Uterus (tissue), 3 donors: ENCODE measurements at regions not wholly inside any gene's neighbourhood (a gene's known extent, or its start where the extent isn't known, plus 50 kb on each side); places are given as distances from the start of the nearest gene placed in this dataset.

Experiments
- DNase-seq, 2 donors: peaks; one replicate each; pipeline ENCODE4 v3.0.0-alpha.2; 2019 to 2020
- H3K27ac ChIP-seq, 2 donors: fragments of 200-600 bp; sonication (generic); 1 replicate in 1 of 2; 2 replicates in 1 of 2; pipeline ENCODE4 v1.5.1; 2016 to 2018
- H3K27me3 ChIP-seq, 2 donors: fragments of 200-600 bp; sonication (generic); one replicate each; pipeline ENCODE4 v1.5.1; 2018 to 2019; ENCODE audit warnings: control low read depth in 1 of 2
- H3K36me3 ChIP-seq, 2 donors: fragments of 200-600 bp; sonication (generic); one replicate each; pipeline ENCODE4 v1.5.1; 2019; ENCODE audit warnings: control low read depth in 1 of 2
- H3K4me1 ChIP-seq, 2 donors: fragments of 200-600 bp; sonication (generic); one replicate each; pipeline ENCODE4 v1.5.1; 2018 to 2019; ENCODE audit warnings: control low read depth in 1 of 2
- H3K4me3 ChIP-seq, 2 donors: fragments of 200-600 bp; sonication (generic); 1 replicate in 1 of 2; 2 replicates in 1 of 2; pipeline ENCODE4 v1.5.1; 2018 to 2019; ENCODE audit warnings: mild to moderate bottlenecking in 1 of 2
- H3K9me3 ChIP-seq, 2 donors: fragments of 200-600 bp; sonication (generic); one replicate each; pipeline ENCODE4 v1.5.1; 2019; ENCODE audit warnings: control low read depth in 1 of 2
- POLR2A ChIP-seq, 2 donors: fragments of 450-650 bp; IDR thresholded peaks; one replicate each; pipeline ENCODE4 v1.6.1; 2016; ENCODE audit warnings: antibody characterized with exemption in 2 of 2, mild to moderate bottlenecking in 1 of 2, moderate library complexity in 1 of 2
- intact Hi-C: fragments of 100-400 bp; cut with DNase I; formaldehyde crosslinking; loops from one replicate; pipeline ENCODE4 v1.15.1; 2023; ENCODE audit warnings: low total_unique reads
- TF ChIP-seq, protein P1 (sequence below), 4 experiments: fragments of 200-600 bp in 2 of 4; fragments of 450-650 bp in 2 of 4; sonication (generic) in 2 of 4; IDR thresholded peaks; one replicate each; pipeline ENCODE4 v1.5.1; 2016 to 2019; ENCODE audit warnings: antibody characterized with exemption in 4 of 4, mild to moderate bottlenecking in 2 of 4, moderate library complexity in 1 of 4
- donor health status: DM: yes; HTN: yes; CAD: no.

DNA sequence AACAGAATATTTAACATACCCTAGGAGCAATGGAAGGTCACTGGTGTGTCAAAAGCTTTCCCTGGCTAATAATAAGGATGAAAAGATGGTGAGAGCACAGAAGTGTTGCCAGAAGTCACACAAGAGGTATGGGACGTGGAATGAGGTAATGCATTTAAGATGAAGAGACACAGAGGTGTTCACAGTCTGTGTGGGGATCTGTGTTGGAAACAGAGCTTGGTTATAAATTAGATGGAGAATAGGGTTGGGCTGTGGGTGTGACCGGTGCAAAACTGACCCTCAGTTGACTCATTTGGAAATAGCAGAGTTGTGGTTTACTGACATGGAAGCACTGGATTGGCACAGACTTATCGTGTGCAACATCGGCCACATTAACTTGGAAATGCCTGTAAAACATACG, 372.5 kb downstream of the SATB2 start:
- no peaks in the 10 kb centered on the region for H3K4me1 ChIP-seq
- H3K9me3 ChIP-seq = no peaks in the 10 kb centered on the region
- intact Hi-C loops = no loop called here
- DNase-seq = no peak
- no peak overlapping the region for H3K4me3 ChIP-seq
- no peak overlapping the region for H3K27ac ChIP-seq
- TF ChIP-seq, protein P1, sequence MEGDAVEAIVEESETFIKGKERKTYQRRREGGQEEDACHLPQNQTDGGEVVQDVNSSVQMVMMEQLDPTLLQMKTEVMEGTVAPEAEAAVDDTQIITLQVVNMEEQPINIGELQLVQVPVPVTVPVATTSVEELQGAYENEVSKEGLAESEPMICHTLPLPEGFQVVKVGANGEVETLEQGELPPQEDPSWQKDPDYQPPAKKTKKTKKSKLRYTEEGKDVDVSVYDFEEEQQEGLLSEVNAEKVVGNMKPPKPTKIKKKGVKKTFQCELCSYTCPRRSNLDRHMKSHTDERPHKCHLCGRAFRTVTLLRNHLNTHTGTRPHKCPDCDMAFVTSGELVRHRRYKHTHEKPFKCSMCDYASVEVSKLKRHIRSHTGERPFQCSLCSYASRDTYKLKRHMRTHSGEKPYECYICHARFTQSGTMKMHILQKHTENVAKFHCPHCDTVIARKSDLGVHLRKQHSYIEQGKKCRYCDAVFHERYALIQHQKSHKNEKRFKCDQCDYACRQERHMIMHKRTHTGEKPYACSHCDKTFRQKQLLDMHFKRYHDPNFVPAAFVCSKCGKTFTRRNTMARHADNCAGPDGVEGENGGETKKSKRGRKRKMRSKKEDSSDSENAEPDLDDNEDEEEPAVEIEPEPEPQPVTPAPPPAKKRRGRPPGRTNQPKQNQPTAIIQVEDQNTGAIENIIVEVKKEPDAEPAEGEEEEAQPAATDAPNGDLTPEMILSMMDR (IDR thresholded peaks at IDR 0.05) = no peak
- TF ChIP-seq POLR2A (IDR thresholded peaks at IDR 0.05) = no peak
- H3K27me3 ChIP-seq = no peaks in the 10 kb centered on the region
- H3K36me3 ChIP-seq = no peaks in the 10 kb centered on the region

GRCh38 chr2:199070322-199070949, 387.3 kb downstream of the SATB2 start:
- intact Hi-C loops = no loop called here
- H3K4me1 ChIP-seq = no peaks in the 10 kb centered on the region
- H3K9me3 ChIP-seq = no peaks in the 10 kb centered on the region
- no peak for DNase-seq
- H3K27me3 ChIP-seq = no peaks in the 10 kb centered on the region
- TF ChIP-seq POLR2A (IDR thresholded peaks at IDR 0.05) = no peak
- TF ChIP-seq, protein P1 (IDR thresholded peaks at IDR 0.05) = no peak
- no peak overlapping the region for H3K27ac ChIP-seq
- no peaks in the 10 kb centered on the region for H3K36me3 ChIP-seq
- no peak overlapping the region for H3K4me3 ChIP-seq

DNA sequence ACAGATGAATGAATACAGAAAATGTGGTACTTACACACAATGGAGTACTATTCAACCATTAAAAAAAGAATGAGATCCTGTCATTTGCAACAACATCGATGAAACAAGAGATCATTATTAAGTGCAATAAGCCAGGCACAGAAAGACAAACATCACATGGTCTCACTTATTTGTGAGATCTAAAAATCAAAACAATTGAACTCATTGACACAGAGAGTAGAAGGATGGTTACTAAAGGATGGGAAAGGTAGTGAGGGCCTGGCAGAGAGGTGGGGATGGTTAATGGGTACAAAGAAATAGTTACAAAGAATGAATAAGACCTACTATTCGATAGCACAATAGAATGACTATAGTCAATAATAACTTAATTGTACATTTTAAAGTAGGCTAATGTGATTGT, 393.5 kb downstream of the SATB2 start:
- Histone ChIP-seq H3K9me3 (no peaks in the 10 kb centered on the region), H3K27me3 (no peaks in the 10 kb centered on the region), H3K36me3 (no peaks in the 10 kb centered on the region), H3K27ac (no peak overlapping the region), H3K4me1 (no peaks in the 10 kb centered on the region), H3K4me3 (no peak overlapping the region)
- intact Hi-C loops = no loop called here
- TF ChIP-seq, protein P1 (IDR thresholded peaks at IDR 0.05) = no peak
- TF ChIP-seq POLR2A (IDR thresholded peaks at IDR 0.05) = no peak
- DNase-seq = no peak

GRCh38 chr2:199057936-199058335, 399.8 kb downstream of the SATB2 start:
- Histone ChIP-seq H3K4me3 (no peak overlapping the region), H3K4me1 (no peaks in the 10 kb centered on the region), H3K27ac (no peak overlapping the region), H3K9me3 (no peaks in the 10 kb centered on the region), H3K27me3 (no peaks in the 10 kb centered on the region), H3K36me3 (no peaks in the 10 kb centered on the region)
- DNase-seq = no peak
- intact Hi-C loops = no loop called here
- TF ChIP-seq POLR2A (IDR thresholded peaks at IDR 0.05) = no peak
- TF ChIP-seq, protein P1 (IDR thresholded peaks at IDR 0.05) = no peak

DNA sequence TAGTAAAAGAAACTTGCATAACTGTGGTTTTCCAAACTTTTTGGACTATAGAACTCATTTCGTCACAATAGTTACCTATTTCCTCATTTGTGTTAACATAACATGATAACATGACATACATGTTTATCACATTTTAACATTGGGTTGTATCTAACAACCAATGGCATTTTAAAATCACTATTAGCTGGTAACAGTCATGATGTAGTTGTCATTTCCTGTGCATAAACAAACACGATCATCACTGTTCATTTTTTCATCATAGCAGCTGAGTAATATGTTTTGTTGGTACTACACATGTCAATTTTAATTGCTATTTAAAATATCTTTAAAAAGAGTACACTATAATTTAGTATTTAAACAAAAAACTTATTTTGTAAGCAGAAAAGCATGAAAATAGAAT, 402.4 kb downstream of the SATB2 start:
- no peaks in the 10 kb centered on the region for H3K36me3 ChIP-seq
- H3K4me3 ChIP-seq = no peak overlapping the region
- intact Hi-C loops = no loop called here
- no peak overlapping the region for H3K27ac ChIP-seq
- DNase-seq = no peak
- no peaks in the 10 kb centered on the region for H3K9me3 ChIP-seq
- TF ChIP-seq, protein P1 (IDR thresholded peaks at IDR 0.05) = no peak
- no peak for TF ChIP-seq POLR2A (IDR thresholded peaks at IDR 0.05)
- no peaks in the 10 kb centered on the region for H3K27me3 ChIP-seq
- H3K4me1 ChIP-seq = no peaks in the 10 kb centered on the region
